ENCODE measurements at regions not wholly inside any gene's neighbourhood (a gene's known extent, or its start where the extent isn't known, plus 50 kb on each side); places are given as distances from the start of the nearest gene placed in this dataset.
"Not testable (repeated sequence)": the region's sequence is repeated elsewhere in the genome, so short reads cannot be mapped to it uniquely, and the experiment has no call there.

DNA sequence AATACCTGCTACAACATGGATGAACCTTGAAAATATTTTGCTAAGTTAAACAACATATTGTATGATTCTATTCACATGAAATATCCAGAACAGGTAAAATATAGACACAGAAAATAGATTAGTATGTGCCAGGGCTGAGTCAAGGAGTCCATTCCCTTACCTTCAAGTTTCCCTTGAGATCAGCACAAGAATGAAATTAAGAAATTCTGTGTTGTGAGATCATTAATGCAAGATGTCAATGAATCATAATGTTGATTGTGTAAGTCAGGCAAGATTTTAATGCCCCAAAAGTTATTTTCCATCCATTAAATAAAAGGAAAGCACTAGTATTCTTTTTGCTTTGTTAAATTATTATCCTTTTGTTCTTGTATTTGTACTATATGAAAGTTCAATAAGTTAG is 139.4 kb downstream of the MRPL39 start:
- no peaks in the 10 kb centered on the region for H3K27me3 ChIP-seq (ENCODE audit: insufficient read depth, low read length)
- no peaks in the 10 kb centered on the region for H3K4me1 Mint-ChIP-seq (ENCODE audit: low read depth, unreplicated experiment)
- H3K9me3 Mint-ChIP-seq (ENCODE audit: unreplicated experiment), result peaks cover 8% of the 10 kb centered on the region
- DNase-seq (ENCODE audit: low read depth) (no peak), FAIRE-seq (no peak)
- H4K20me1 ChIP-seq (ENCODE audit: insufficient read depth, low read length), result no peaks in the 10 kb centered on the region
- no peak for TF ChIP-seq EZH2 (IDR thresholded peaks at IDR 0.05; ENCODE audit: insufficient read depth, low read length)
- TF ChIP-seq CTCF (IDR thresholded peaks at IDR 0.05; ENCODE audit: insufficient read depth, low read depth, low read length), result no peak
- H3K4me1 ChIP-seq (ENCODE audit: insufficient read depth, low read length), result no peaks in the 10 kb centered on the region
- H3K27me3 Mint-ChIP-seq (ENCODE audit: low read depth, unreplicated experiment), result no peaks in the 10 kb centered on the region
- H3K79me2 ChIP-seq (ENCODE audit: insufficient read depth, low read length), result no peaks in the 10 kb centered on the region
- no peak overlapping the region for H2AFZ ChIP-seq (ENCODE audit: low read depth, low read length)
- H3K4me3 ChIP-seq (ENCODE audit: insufficient read depth, low read depth, low read length), result no peak overlapping the region
- no peaks in the 10 kb centered on the region for H3K9me3 ChIP-seq (ENCODE audit: insufficient read depth, low read depth, low read length)
- no peaks in the 10 kb centered on the region for H3K36me3 ChIP-seq (ENCODE audit: insufficient read depth, low read length)
- no peak overlapping the region for H3K27ac Mint-ChIP-seq (ENCODE audit: unreplicated experiment)
- no peak overlapping the region for H3K4me3 Mint-ChIP-seq (ENCODE audit: unreplicated experiment)
- no peak overlapping the region for H3K27ac ChIP-seq (ENCODE audit: low read depth, low read length)
- H3K4me2 ChIP-seq (ENCODE audit: low read length), result no peak overlapping the region
- H3K36me3 Mint-ChIP-seq (ENCODE audit: low read depth, unreplicated experiment), result peaks cover 11% of the 10 kb centered on the region
- no peak overlapping the region for H3K9ac ChIP-seq (ENCODE audit: low read length)

GRCh38 chr21:25467071-25467470 is 140.2 kb downstream of the MRPL39 start:
- not testable (repeated sequence) for H3K36me3 ChIP-seq (ENCODE audit: insufficient read depth, low read length); H3K4me1 ChIP-seq (ENCODE audit: insufficient read depth, low read length); H4K20me1 ChIP-seq (ENCODE audit: insufficient read depth, low read length); H3K27me3 ChIP-seq (ENCODE audit: insufficient read depth, low read length); H3K79me2 ChIP-seq (ENCODE audit: insufficient read depth, low read length); H3K4me2 ChIP-seq (ENCODE audit: low read length); DNase-seq (ENCODE audit: low read depth); H3K27ac ChIP-seq (ENCODE audit: low read depth, low read length); H3K9me3 Mint-ChIP-seq (ENCODE audit: unreplicated experiment); H3K4me1 Mint-ChIP-seq (ENCODE audit: low read depth, unreplicated experiment); H2AFZ ChIP-seq (ENCODE audit: low read depth, low read length); H3K27ac Mint-ChIP-seq (ENCODE audit: unreplicated experiment); H3K27me3 Mint-ChIP-seq (ENCODE audit: low read depth, unreplicated experiment); H3K4me3 ChIP-seq (ENCODE audit: insufficient read depth, low read depth, low read length); H3K9me3 ChIP-seq (ENCODE audit: insufficient read depth, low read depth, low read length); H3K9ac ChIP-seq (ENCODE audit: low read length); FAIRE-seq; H3K36me3 Mint-ChIP-seq (ENCODE audit: low read depth, unreplicated experiment); H3K4me3 Mint-ChIP-seq (ENCODE audit: unreplicated experiment)

DNA sequence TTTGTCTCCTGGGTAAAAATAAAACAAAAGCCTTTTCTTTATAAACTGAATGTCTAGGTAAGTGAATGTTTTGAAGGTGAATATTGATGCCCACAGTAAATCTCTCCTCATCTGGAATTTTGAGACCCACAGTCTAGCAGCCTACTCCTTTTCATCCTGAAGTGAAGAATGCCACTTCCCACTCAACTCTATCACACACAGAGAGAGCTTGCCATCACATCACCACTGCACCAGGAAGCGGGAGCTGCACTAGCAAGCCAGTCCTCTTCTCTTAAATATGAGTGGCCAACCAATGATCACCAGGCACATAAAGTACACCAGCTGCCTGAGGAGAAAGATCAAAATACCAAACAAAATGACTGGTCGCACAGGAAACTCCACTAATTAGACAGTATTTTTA is 140.8 kb downstream of the MRPL39 start:
- Histone ChIP-seq H4K20me1 (ENCODE audit: insufficient read depth, low read length) (no peaks in the 10 kb centered on the region), H3K4me3 (ENCODE audit: insufficient read depth, low read depth, low read length) (no peak overlapping the region), H3K36me3 (ENCODE audit: insufficient read depth, low read length) (no peaks in the 10 kb centered on the region), H3K79me2 (ENCODE audit: insufficient read depth, low read length) (no peaks in the 10 kb centered on the region), H3K27me3 (ENCODE audit: insufficient read depth, low read length) (no peaks in the 10 kb centered on the region), H3K9ac (ENCODE audit: low read length) (no peak overlapping the region), H3K9me3 (ENCODE audit: insufficient read depth, low read depth, low read length) (no peaks in the 10 kb centered on the region), H2AFZ (ENCODE audit: low read depth, low read length) (no peak overlapping the region), H3K4me1 (ENCODE audit: insufficient read depth, low read length) (no peaks in the 10 kb centered on the region), H3K27ac (ENCODE audit: low read depth, low read length) (no peak overlapping the region), H3K4me2 (ENCODE audit: low read length) (no peak overlapping the region)
- Mint-ChIP-seq H3K4me1 (ENCODE audit: low read depth, unreplicated experiment) (peaks cover 4% of the 10 kb centered on the region), H3K27me3 (ENCODE audit: low read depth, unreplicated experiment) (no peaks in the 10 kb centered on the region), H3K9me3 (ENCODE audit: unreplicated experiment) (peaks cover 4% of the 10 kb centered on the region), H3K4me3 (ENCODE audit: unreplicated experiment) (no peak overlapping the region), H3K36me3 (ENCODE audit: low read depth, unreplicated experiment) (peaks cover 4% of the 10 kb centered on the region), H3K27ac (ENCODE audit: unreplicated experiment) (no peak overlapping the region)
- TF ChIP-seq CTCF (IDR thresholded peaks at IDR 0.05; ENCODE audit: insufficient read depth, low read depth, low read length) (no peak), EZH2 (IDR thresholded peaks at IDR 0.05; ENCODE audit: insufficient read depth, low read length) (no peak)
- DNase-seq (ENCODE audit: low read depth) (no peak), FAIRE-seq (no peak)

All from astrocyte (in vitro differentiated cells and primary cell).